Pulmonary artery endothelial cell (primary cell): ENCODE measurements at regions not wholly inside any gene's neighbourhood (a gene's known extent, or its start where the extent isn't known, plus 50 kb on each side); places are given as distances from the start of the nearest gene placed in this dataset.

ENCODE experiments used
- DNase-seq: peaks from one replicate; pipeline ENCODE4 v3.0.0-alpha.2; 2011; ENCODE audit warnings: low read depth, low spot score

DNA sequence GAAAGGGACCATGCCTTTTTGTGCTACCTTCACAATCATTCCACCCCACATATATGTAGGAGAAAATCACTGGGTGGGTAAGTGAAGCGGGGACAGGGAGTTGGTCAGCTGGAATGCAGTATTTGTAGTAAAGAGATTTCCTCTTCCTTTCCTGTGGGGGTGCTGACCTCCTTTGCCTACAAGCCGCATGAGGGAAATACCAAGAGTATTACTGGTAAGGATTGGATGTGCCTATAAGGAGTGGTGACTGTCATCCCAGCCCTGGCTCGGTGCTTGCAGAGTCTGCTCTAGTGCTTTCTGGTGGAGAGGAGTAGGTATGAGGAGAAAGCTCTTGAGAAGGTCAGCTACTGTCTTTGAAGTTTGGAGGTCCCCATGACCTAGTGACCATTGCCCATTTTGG is 324.6 kb downstream of the HRH4 start:
- DNase-seq, result no peak

DNA sequence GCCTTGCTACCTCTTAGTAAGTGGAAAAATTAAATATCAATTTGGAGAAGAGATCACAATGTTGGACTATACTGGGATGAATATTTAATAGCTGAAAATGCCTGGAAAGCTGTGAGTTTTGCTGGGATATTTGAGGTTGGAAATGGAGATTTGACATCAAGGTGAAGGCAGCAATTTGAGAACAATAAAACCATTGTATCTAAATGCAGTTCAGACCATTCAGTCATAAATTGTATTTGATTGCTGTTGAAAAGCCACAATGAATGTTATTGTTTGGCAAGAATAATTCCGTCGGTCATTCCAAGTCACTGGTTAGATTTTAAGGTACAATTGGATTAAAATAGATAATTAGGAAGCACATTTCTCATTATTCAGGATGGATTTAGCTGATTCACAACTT is 325.6 kb downstream of the HRH4 start:
- DNase-seq, result no peak

DNA sequence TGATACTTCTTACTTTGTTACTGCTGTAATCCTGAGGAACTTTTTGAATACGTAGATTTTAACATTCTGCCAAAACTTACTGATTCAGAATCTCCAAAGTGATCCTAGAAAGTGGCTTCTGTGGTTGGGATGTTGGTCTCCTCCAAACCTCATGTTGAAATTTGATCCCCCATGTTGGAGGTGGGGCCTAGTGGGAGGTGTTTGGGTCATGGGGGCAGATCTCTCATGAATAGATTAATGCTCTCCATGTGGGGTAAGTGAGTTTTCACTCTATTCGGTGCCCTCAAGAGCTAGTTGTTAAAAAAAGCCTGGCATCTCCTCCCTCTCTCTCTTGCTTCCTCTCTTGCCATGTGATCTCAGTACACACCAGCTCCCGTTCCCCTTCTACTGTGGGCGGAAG is 329.9 kb downstream of the HRH4 start:
- DNase-seq, result no peak

DNA sequence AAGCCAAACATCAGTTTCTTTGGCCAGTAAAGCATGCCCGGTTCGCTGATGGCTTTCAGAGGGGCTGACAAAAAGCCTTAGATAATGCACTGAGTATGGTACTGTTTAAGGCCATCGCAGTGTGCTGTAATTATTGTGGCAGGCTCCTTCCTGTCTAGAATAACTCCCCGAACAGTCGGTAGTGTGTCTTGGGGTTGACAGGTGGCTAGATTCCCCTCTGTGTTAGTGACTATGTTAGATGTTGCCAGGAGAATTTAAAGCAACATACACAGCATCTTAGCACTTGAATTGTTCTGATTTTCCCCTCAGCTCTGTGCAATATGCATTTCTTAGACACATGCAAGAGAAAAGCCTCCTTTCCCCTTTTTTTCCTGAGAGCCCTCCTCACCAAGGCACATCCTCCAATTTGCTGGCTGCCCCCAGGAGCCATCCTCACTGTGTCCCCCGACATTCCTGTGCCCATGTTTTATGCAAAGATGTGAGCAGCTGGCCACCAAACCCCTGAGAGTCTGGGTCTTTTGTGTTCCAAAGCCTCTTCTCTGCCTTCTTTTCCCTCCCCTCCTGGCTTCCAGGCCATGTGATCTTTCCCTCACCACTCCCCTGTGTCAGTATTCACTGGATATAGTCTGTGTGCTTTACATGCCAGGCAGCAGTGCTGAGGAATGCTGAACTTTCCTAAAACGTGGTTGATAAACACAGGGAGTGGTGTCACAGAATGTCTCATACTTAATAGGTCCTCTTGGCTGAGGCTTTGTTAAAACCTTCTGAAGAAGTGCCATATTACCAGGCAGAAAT is 331.5 kb downstream of the HRH4 start:
- no peak for DNase-seq

DNA sequence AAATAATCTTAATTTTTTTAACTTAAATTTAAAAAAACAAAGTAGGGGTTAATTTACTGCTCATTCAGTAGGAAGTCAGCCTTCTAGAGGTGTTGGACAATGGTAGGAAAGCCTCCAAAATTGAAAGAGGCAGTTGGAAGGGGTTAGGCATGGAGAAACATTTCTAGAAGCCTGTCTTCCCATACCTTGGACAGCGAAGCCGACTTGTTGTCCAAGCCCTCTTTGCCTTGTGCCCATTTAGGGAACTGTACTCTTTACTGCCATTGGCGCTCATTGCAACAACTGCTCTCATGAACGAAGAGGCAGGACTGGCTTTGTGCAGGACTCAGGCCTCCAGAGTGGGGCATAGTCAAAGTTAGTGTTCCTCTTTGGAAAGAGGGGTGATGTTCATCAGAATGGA is 333.3 kb downstream of the HRH4 start:
- DNase-seq, result no peak

DNA sequence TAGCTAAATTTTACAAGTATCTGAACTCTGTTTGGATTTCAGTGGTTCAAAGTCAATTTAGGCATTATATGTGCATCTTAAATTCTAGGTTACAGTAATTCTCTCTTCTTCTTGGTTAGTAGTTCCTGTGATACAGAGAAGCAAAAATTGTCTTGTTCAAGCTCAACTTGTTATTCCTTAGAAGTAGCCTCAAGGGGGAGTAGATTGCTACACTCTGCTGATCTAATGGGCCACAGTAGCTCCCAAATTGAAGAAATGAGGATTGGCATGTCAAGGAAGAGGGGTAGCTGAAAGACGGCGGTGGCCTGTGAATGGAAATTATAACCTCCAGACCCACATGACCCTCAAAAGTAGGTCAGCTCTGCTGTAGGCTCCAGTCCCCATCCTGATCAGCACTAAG is 334.7 kb downstream of the HRH4 start:
- DNase-seq, result no peak

DNA sequence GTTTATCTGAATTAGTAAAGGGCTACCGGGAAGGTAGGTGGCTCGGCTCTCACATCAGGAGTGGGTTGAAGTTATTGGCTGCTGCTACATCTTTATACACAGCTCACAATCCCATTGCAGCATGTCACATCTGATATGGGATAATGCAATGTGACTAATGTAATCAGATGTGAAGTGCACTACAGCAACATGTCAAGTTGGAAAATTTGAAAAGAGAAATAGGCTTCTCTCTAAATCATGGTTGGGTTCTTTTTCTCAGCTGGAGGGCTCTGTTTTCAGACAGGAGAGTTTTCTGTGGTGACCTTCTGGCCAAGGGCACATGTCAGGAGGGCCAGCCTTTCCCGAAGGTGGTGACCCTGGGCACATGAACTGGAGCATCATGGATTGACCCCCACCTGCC is 337.5 kb downstream of the HRH4 start:
- no peak for DNase-seq

DNA sequence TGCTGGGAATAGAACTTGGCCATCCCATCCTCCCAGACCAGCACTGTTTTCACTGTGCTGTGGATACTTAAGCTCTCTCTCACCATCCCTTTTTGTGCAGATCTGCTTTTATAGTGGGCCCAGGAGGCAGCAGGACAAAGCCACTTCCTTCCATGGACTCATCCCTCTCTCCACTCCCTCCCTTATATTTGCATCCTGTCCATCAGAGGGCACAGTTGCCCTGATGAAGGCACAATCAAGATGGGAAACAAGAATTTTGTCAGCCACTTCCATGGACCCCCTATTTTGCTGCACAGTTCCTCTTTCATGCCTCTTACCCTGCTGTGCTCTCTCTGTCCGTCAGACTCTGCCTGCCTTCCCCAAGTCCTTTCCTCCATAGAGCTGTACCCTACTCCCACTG is 338.7 kb downstream of the HRH4 start:
- DNase-seq, result no peak

DNA sequence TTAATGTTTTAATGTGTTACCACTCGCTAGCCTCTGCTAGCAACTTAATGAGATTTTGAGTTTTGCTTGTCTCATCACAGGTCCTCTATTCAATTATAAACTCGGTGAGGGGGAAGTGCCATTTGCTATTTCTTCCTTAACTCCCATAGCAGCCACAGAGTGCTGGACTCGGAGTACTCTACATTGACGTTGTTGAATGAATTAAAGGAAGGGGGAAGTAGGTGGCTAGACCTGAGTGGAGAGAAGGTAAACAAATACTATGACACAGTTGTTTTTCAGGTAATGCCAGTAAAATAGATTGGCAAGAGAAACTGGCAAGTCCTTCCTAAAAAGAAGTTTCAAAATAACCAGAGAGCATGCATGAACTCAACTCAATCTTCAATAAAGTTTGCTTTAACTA is 339.3 kb downstream of the HRH4 start:
- DNase-seq, result no peak

DNA sequence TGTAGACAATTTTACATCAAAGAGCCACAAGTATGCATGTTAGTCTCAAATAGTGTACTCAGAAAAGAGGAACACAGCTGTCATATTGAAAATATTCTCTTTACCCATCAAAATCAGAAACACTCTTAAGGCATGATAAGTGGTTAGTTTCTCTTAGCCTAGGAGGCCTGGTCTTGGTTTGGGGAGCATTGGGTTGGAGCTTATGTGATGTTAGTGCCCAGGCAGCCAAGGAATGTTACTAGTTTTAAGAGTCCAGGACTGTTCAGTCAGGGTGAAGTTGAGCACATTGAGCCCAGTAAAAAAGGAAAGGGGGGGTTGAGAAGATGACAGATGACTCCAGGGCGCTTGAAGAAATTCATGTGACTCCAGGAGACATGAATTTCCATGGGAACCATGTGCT is 340.6 kb downstream of the HRH4 start:
- no peak for DNase-seq

DNA sequence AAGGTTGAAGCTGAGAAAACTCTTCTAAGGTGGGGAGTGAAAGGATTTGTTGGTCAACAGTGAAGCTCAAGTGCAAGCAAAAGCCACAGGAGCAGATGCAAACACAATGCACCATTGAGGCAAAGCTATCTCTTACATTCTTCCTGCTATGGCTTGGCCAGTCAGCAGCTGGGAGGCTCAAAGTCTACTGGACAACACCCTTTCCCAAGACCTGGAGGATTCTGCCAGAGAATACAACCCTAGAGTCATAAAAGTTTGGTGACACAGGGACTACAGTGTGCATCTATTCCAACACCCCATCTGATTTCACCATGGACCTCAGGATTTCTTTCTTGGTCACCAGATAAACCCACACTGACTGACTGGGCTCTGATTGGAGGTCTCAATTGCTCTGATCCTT is 342.0 kb downstream of the HRH4 start:
- no peak for DNase-seq

DNA sequence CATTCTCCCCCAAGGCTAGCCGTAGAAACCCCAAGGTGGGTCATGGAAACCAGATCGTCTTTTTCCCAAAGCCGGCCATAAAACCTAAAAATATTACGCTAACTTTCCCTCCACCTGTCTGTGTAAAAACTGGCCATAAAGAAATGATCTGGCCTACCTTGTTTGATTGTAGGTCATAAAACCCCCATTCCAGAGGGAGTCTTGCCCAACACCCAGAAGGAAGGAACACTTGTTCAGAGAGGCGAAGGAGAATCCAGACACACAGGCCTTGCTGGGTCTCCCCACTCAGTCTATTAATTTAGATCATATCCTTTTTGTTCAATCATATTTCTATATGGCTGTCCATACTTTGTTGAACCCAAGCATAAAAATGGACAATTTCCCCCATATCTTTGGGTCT is 344.7 kb downstream of the HRH4 start:
- no peak for DNase-seq

DNA sequence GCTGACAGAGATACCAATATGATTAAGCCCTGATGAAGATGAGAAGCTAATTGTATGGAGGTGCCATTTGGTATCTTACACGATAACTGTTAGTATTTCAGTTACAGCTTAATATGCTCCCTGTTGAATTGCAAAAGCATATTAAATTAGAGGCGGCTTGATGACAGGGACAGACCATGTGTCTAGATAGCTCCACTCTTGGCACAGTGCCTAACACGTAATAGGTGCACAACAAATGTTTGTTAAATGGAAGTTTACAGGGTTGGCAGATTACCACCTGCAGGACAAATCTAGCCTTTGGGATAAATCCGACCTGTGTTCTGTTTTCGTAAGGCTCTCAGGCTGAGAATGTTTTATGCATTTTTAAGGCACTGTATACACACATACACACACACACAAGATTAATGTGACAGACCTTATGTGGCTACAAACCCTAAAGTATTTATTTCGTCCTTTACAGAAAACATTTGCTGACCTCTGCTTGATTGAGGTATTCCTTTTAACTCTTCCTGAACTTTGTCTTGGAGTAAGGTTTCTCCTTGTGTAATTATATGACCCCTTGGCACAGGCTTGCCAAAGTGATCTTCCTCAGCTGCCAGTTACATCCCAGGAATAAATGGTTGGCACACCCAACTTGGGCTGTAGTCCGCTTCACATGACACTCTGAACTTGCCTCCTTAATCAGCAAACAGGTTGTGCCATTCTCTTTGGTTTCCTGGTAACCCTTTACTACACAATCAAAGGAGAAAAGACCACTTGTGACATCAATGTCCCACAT is 348.9 kb downstream of the HRH4 start:
- no peak for DNase-seq

DNA sequence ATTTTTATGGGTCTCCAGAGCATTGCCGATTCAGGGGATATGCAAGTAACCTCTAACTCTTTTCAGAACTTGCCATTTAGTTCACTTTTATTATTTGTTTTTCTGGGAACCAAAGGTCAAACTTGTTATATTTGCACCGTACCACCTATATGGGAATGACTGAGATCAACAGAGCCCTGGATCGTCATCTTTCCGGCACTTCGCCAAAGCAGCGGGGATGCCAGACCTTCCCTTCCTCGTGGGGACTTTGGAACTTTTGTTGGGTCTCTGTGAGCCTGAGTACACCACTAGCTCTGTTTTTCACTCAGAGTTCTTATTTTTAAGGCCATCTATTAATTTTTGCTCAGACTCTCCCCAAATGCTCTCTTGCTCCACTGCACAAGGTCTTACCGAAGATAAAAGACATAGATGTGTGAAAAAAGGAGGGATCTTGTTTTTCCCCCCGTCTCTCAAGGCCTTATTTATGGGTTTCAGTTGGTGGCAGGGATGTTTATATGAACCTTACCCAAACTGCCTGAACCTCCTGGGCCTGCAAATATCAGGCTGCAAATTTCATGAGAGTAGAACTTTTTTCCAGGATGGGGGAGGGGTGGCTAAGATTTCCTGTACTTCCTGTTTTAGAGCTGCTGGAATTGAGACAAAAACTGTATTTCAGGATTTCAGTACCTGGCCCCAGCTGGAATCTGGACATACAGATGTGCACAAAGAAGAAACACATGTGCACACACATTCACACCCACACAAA is 350.3 kb downstream of the HRH4 start:
- DNase-seq, result no peak

DNA sequence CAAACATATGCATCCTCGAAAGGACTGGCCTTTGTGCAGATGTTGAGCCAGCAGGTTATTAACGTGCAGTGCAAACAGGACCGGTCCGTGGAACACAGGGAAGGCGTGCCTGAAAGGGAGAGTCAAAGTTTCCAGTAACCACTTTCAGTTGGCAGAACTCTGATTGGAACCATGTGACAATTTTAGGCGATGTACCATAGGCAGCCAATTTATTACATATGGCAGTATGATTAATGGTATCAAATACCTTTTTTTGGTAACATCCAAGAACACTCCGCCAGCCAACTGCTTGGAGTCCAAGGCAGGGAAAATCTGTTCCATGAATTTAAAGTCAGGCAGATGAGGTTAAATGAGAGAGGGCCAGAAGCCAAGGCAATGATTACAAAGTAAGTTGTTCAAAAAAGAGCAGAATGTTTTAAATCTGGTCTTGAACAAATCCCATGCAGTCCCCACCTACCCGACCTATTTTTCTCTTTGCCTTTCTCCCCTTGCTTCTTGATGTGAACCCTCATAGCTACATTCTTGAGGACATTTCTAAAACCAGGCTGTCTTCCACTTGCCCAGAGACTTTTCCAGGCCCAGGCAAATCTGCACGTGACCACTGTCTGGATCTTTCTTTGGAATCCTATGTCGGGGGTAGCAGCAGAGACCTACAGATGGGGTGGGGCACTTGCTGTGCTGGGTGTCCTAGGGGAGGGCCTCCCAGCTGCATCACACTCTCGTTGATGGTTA is 351.7 kb downstream of the HRH4 start:
- no peak for DNase-seq

DNA sequence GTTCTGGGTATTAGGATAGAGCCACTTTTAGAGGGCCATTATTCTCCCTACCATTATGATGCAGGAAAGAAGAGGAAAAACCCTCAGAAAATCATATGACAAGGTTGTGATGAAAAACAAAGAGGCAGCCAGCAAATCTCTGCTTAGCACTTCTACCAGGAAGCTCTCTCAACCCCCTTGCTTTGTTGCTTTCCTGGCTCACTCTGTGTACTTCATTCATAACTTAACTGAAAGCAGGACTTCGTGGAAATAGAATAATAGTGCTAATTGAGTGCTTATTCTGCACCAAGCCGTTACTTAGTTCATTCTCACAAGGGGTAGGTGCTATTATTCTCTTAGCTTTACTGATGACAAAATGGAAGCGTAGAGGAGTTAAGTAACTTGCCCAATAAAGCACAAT is 354.1 kb downstream of the HRH4 start:
- no peak for DNase-seq

DNA sequence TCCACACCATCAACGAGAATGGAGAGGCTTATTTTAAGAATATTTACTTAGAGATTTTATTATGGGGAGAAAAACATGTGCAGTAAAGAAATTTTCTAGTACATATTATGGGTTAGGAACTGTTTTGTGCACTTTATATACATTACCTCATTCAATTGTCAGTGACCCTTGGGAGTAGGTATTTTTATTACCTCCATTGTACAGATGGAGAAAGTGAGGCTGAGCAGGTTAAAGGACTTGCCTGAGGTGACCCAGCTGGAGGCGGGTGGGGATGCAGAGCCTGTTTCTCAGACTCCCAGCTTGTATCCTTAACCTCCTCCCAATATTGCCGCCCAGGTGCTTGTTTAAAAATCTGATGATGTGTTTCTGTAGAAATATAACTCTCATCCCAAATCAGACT is 356.7 kb downstream of the HRH4 start:
- no peak for DNase-seq

DNA sequence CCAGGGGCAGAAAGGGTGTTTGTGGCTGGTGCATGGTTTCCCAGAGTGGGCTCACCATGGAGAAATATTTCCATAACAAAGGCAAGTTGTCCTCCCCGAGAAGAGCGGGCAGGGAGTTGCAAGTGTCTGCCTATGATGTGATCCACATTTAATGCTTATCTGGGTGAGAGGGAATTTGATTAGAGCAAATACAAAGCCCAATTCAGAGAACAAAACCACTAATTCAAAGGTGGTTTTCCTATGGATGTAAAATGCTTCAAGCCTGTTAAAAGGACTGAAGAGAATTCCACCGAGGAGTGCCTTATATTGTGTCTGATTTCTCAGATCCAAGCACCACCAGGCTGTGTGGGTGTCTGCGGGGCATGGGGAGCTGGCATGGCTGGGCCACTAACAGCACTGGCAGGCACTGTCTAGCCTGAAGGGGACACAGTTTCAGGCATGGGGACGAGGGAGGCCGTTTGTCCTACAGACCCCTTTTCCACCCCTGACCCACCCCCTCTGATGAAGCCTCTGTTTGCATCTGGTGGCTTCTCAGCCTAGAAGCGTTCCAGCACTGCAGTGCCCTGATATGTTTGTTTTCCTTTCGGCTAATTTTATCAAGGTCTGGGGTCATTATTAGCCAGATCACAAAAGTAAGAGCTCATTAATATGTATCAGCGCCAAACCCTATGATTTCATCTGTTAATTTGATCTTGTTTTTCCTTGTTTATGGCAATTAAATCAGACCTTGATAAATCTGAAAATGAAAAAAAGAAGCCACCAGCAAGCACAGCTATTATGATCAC is 357.3 kb downstream of the HRH4 start:
- no peak for DNase-seq

DNA sequence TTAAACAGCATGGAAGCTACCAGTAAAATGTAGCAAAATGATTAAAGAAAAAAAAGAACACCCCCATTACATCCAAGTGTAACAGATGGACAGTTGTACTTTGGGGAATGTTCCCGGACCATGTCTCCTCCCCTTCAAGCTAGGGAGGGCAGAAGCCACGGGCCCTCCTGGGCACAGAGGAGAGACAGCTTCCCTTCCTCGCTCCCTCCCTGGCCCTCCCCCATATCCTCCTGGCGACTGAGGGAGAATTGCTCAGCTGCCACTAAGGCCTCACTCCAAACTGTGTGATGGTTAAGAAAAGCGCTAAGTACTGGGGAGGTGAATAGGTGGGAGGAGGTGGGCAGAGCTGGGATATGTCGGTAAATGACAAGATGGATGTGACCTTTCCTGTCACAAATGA is 358.0 kb downstream of the HRH4 start:
- DNase-seq, result no peak

DNA sequence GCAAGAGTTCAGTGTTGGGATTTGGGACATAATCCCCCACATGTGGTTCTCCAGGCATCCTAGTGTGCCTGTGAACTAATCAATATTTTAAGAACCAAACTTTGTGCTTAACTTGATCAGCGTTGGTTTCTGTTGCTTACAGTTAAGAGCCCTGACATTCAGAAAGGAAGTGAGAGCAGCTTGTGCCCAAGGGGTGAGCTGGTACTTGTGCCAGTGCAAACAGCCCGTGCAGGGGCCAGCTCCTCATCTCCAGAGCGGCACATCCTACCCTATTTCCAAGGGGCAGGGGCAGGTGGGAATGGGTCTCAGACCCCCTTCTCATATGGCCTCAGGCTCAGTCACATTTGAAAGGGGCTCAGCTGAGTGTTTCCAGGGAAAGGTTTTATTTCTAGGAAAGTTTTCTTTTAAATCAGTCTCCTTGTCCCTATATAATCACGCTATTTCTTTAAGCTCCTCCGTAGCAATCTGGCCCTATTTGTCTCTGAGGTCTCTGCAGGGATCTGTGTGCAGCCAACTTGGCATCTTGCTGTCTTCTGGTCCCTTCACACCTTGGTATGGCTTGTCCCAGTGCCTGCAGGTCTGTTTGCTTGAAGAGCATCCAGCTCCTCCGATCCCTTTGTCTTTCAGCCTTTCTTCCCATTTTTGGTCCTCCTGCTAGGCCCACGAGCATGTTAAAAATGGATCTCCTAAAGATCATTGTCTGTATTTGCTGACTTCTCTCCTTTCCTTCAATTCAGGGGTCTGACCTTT is 358.9 kb downstream of the HRH4 start:
- DNase-seq, result no peak
